Suppressor macrophage treated with lipopolysaccharide for 4 hours (primary cell): ENCODE measurements at regions not wholly inside any gene's neighbourhood (a gene's known extent, or its start where the extent isn't known, plus 50 kb on each side); places are given as distances from the start of the nearest gene placed in this dataset.
"Not testable (repeated sequence)": the region's sequence is repeated elsewhere in the genome, so short reads cannot be mapped to it uniquely, and the experiment has no call there.

Experiments
- DNase-seq: peaks from one replicate; pipeline ENCODE4 v3.0.0-alpha.2; 2020

- no peak for DNase-seq
Observed at GRCh38 chr12:25424211-25424731, 128.8 kb downstream of the LMNTD1 start.

DNA sequence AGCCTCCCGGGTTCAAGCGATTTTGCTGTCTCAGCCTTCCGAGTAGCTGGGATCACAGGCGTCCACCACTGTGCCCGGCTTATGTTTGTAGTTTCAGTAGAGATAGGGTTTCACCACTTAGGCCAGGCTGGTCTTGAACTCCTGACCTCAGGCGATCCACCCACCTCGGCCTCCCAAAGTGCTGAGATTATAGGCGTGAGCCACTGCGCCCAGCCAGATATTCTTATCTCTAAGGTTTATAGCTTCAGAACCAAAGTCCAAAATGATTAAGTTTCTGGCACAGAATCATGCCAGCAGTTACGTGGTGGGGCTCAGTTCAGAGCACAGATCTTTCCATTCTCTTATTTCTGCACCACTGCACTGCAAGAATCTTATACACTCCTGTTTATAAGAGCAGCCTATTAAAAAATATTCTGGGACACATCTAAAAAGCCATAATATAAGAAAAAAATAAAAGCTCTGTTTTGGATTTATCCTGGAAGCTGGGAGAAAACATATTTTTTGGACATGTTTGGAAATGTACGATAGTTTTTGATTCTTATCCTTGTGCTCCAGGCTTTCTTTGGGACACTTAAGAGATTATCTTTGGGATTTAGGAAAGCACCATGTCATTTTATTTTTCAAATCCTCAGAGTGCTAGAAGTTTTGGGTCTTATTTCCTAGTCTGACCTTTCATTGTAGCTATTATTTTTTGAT lies 129.6 kb downstream of the LMNTD1 start:
- DNase-seq: no peak

GRCh38 chr12:25422241-25422640 lies 130.8 kb downstream of the LMNTD1 start:
- DNase-seq: no peak

DNA sequence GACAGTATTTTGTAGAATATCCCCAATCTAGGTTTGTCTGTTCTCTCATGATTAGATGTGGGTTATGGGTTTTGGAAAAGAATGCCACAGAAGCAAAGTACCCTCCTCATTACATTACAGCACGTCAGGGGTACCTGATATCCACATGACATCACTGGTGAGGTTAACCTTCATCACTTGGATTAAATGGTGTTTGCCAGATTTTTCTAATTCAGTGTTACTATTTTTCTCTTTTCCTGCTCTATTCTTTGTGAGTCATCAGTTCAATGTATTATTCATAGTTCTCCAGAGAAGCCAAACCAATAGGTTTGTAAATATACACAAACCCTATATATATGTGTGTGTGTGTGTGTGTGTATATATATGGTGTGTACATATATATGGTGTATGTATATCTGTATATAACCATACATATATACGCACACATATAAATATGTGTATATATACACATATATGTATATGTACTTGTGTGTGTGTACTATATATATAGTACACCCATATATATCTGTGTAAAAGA lies 131.4 kb downstream of the LMNTD1 start:
- DNase-seq: no peak

DNA sequence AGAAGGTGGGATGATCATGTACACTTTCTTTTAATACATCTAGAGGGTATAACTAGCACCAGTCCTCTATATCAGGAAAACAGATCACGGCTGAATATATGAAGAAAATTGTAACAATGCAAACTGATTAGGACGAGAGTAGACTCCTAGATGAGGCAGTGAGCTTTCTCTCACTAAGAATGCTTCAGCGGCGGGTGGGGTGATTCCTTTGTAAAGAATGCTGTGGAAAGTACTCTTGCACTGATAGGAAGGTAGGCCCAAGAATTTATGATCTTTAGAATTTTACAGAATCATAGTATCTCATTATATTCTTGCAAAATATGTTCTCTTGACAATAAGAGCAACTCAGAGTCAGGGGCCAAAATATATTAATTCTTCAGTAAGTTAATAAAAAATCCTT lies 133.0 kb downstream of the LMNTD1 start:
- DNase-seq: no peak

DNA sequence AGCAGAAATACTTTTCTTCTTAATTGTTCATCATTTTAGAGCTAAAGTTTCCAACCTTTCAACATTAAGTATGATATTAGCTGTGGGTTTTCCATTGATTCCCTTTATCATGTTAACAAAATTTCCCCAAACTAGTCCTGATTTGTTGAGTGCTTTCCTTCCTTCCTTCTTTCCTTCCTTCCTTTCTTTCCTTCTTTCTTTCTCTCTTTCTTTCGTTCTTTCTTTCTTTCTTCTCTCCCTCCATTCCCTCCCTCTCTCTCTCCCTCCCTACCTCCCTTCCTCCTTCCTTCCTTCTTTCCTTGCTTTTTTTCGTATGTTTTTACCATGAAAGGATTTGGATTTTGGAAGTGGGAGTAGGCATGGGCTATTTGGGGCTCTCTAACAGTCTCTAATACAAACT lies 133.5 kb downstream of the LMNTD1 start:
- no peak for DNase-seq

DNA sequence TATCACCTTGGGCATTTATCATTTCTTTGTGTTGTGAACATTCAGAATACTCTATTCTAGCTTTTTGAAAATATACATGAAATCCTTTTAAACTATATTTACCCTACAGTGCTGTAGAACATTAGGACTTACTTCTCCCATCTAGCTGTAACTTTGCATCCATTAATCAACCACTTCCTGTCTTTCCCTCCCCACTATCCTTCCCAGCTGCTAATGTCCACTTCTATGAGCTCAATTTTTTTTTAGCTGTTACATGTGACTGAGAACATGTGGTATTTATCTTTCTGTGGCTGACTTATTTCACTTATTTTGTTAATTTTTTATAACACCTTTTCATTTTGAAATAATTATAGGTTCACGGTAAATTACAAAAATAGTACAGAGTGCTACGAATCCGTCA lies 136.0 kb downstream of the LMNTD1 start:
- no peak for DNase-seq

GRCh38 chr12:25416516-25416915 lies 136.6 kb downstream of the LMNTD1 start:
- DNase-seq: no peak

- DNase-seq: no peak
Observed at GRCh38 chr12:25415004-25415403, 138.1 kb downstream of the LMNTD1 start.

DNA sequence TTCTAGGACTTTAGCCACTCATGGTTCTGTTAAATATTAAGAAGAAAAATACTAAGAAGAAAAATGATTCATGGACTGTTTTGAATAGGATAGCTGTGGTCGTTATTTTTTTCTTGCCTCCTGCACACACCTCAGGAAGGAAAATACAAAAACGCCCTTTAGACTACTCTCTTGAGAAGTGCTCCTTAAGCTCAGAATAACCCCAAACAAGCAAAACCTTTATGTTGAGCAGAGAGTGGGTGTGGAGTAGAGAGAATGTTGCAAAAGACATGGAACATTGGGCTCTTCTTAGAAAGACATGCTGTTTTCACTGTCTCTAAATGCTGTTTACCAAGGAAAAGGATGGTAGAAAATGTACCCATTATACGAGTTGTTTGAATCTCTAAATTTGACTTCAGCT lies 140.3 kb downstream of the LMNTD1 start:
- no peak for DNase-seq

DNA sequence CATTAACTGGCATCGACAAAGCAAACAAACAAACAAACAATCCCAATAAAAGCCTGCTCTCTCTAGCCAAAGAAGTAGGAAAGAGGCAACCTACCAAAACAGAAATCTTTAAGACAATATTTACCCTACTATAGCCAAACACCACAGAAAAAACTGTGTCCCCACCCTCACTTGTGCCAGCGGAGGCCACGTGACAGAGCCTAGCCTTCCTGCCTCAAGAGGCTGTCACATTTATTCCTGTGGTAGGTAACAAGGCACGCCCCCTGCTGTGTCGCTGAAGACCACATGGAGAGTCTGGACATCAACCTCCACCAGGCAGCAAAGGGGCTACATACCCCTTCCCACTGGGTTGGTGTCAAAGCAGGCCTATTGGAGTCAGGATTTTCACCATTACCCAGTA lies 148.1 kb downstream of the LMNTD1 start:
- DNase-seq: no peak

GRCh38 chr12:25401547-25402345 lies 151.0 kb upstream of the KRAS start:
- DNase-seq: no peak

- no peak for DNase-seq
Observed at GRCh38 chr12:25397001-25397400, 146.3 kb upstream of the KRAS start.

DNA sequence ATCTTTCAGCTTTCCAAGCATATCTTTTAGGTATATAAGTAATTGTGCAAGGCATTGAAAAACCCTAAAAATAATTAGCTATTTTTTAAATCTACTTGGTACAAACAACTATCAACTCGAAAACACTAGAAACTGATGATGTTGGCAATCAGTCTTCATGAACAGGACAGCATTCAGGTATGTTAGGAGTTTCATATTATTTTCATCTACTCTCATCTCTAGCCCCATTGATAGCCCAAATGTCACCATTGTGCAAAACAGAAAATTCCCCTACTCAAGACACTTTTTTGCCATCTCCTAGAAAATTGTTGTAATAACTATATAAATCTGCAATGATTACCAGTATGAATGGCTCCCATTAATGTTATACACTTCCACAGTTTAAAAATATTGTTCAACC lies 144.5 kb upstream of the KRAS start:
- no peak for DNase-seq

- DNase-seq: not testable (repeated sequence)
Observed at GRCh38 chr12:25394775-25395174, 144.0 kb upstream of the KRAS start.

- DNase-seq: no peak
Observed at GRCh38 chr12:25394025-25394424, 143.3 kb upstream of the KRAS start.

GRCh38 chr12:25391346-25391745 lies 140.6 kb upstream of the KRAS start:
- not testable (repeated sequence) for DNase-seq

- DNase-seq: no peak
Observed at GRCh38 chr12:25388183-25388582, 137.5 kb upstream of the KRAS start.

GRCh38 chr12:25387732-25388050 lies 137.0 kb upstream of the KRAS start:
- no peak for DNase-seq

- DNase-seq: peak; percentile 91
Observed at GRCh38 chr12:25386831-25387731, 136.4 kb upstream of the KRAS start.

- no peak for DNase-seq
Observed at GRCh38 chr12:25384893-25385248, 134.1 kb upstream of the KRAS start.

DNA sequence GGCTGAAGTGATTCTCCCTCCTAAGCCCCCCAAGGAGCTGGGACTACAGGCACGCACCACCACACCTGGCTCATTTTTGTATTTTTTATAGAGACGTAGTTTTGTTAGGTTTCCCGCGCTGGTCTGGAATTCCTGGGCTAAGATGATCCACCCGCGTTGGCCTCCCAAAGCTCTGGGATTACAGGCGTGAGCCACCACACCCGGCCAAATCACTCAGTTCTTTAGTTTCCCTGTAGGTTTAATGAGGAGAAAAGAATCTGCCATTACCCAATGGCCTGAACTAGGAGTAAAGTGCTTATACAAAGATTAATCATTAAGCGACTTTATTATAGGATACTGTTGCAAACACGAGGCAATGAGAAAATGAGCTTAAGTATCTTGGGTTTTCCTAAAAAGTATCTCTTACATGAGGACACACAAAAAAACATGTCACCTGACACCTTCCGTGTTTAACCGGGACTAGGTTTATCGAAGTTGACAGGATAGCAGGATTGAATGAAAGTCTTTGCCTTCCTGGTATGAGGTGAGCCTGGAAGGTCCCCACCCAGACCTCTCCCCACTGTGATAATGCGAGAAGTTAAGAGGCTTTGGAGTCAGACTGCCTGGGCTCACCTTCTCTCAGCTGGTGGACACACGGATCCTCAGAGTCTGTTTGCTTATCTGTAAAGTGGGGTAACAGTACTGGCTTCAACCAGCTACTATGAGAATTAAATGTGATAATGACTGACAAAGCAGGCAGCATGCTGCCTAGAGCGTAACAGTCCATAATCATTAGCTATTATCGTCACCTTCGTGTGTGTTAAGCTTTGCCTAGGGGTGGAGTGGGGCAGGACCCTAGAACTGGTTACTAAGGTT lies 133.5 kb upstream of the KRAS start:
- DNase-seq: no peak
